Epithelial cell of proximal tubule (primary cell): ENCODE measurements at regions not wholly inside any gene's neighbourhood (a gene's known extent, or its start where the extent isn't known, plus 50 kb on each side); places are given as distances from the start of the nearest gene placed in this dataset.

Experiments used
- DNase-seq: peaks from one replicate; pipeline ENCODE4 v3.0.0-alpha.2; 2011; ENCODE audit warnings: low read depth
- H3K4me3 ChIP-seq: 2 replicates; pipeline ENCODE4 v1.5.1; 2011; ENCODE audit warnings: low read depth, mild to moderate bottlenecking, low read length
- CTCF ChIP-seq: conservative IDR thresholded peaks from 2 replicates; pipeline ENCODE4 v1.5.1; 2012; ENCODE audit warnings: low read depth, mild to moderate bottlenecking, low read length

GRCh38 chr5:104793755-104794080, 1231.1 kb upstream of the NUDT12 start:
- no peak for TF ChIP-seq CTCF
- H3K4me3 ChIP-seq, result no peak overlapping the region
- DNase-seq, result no peak

GRCh38 chr5:104793031-104793754, 1230.6 kb upstream of the NUDT12 start:
- no peak overlapping the region for H3K4me3 ChIP-seq
- TF ChIP-seq CTCF, result no peak
- DNase-seq, result no peak

- no peak overlapping the region for H3K4me3 ChIP-seq
- no peak for DNase-seq
- TF ChIP-seq CTCF, result no peak
Measured at GRCh38 chr5:104789366-104789765, 1226.8 kb upstream of the NUDT12 start.

- H3K4me3 ChIP-seq, result no peak overlapping the region
- TF ChIP-seq CTCF, result no peak
- no peak for DNase-seq
Measured at GRCh38 chr5:104785097-104785496, 1222.5 kb upstream of the NUDT12 start.

- DNase-seq, result no peak
- TF ChIP-seq CTCF, result no peak
- no peak overlapping the region for H3K4me3 ChIP-seq
Measured at GRCh38 chr5:104774372-104774771, 1211.8 kb upstream of the NUDT12 start.

GRCh38 chr5:104764197-104764596, 1201.6 kb upstream of the NUDT12 start:
- DNase-seq, result no peak
- no peak for TF ChIP-seq CTCF
- H3K4me3 ChIP-seq, result no peak overlapping the region

GRCh38 chr5:104763216-104763615, 1200.6 kb upstream of the NUDT12 start:
- DNase-seq, result no peak
- H3K4me3 ChIP-seq, result no peak overlapping the region
- TF ChIP-seq CTCF, result no peak
